Vagina (tissue), 2 donors: ENCODE measurements at regions not wholly inside any gene's neighbourhood (a gene's known extent, or its start where the extent isn't known, plus 50 kb on each side); places are given as distances from the start of the nearest gene placed in this dataset.

Experiments used
- DNase-seq, 2 donors: peaks; one replicate each; pipeline ENCODE4 v3.0.0-alpha.2; 2017; ENCODE audit errors: extremely low spot score in 2 of 2
- H3K27ac ChIP-seq: fragments of 200-600 bp; sonication (generic); one replicate; pipeline ENCODE4 v1.5.1; 2019
- H3K27me3 ChIP-seq: fragments of 200-600 bp; sonication (generic); one replicate; pipeline ENCODE4 v1.5.1; 2019
- H3K36me3 ChIP-seq, 2 donors: fragments of 200-600 bp; sonication (generic); one replicate each; pipeline ENCODE4 v1.5.1; 2017 to 2019
- H3K4me1 ChIP-seq: fragments of 200-600 bp; sonication (generic); one replicate; pipeline ENCODE4 v1.5.1; 2019
- H3K4me3 ChIP-seq, 2 donors: fragments of 200-600 bp; sonication (generic); 1 replicate in 1 of 2; 2 replicates in 1 of 2; pipeline ENCODE4 v1.5.1; 2016 to 2019
- H3K9me3 ChIP-seq: fragments of 200-600 bp; sonication (generic); one replicate; pipeline ENCODE4 v1.5.1; 2019
- CTCF ChIP-seq, 3 experiments: fragments of 450-650 bp in 2 of 3; fragments of 200-600 bp in 1 of 3; sonication (generic) in 1 of 3; IDR thresholded peaks; one replicate each; pipeline ENCODE4 v1.5.1; 2017 to 2019; ENCODE audit warnings: antibody characterized with exemption in 3 of 3, mild to moderate bottlenecking in 2 of 3, moderate library complexity in 2 of 3
- POLR2A ChIP-seq, 2 donors: fragments of 450-650 bp; IDR thresholded peaks; one replicate each; pipeline ENCODE4 v1.6.1; 2017; ENCODE audit warnings: antibody characterized with exemption in 2 of 2, mild to moderate bottlenecking in 2 of 2, moderate library complexity in 2 of 2
- POLR2AphosphoS5 ChIP-seq, 2 donors: sonication (generic); formaldehyde crosslinking; IDR thresholded peaks; one replicate each; pipeline ENCODE4 v1.9.0; 2017; ENCODE audit warnings: antibody characterized with exemption in 2 of 2, mild to moderate bottlenecking in 2 of 2, low read depth in 1 of 2; ENCODE audit not compliant: insufficient read depth in 1 of 2
- intact Hi-C: fragments of 100-400 bp; cut with DNase I; formaldehyde crosslinking; loops from one replicate; pipeline ENCODE4 v1.15.1; 2023

- H3K27me3 ChIP-seq, result no peaks in the 10 kb centered on the region
- H3K36me3 ChIP-seq, result no peaks in the 10 kb centered on the region
- H3K4me1 ChIP-seq, result no peaks in the 10 kb centered on the region
- DNase-seq, result no peak
- TF ChIP-seq POLR2AphosphoS5 (IDR thresholded peaks at IDR 0.05; ENCODE audit: insufficient read depth in 1 of 2, low read depth in 1 of 2) (no peak), CTCF (IDR thresholded peaks at IDR 0.05) (no peak), POLR2A (IDR thresholded peaks at IDR 0.05) (no peak)
- no peak overlapping the region for H3K27ac ChIP-seq
- intact Hi-C loops, result no loop called here
- no peak overlapping the region for H3K4me3 ChIP-seq
- no peaks in the 10 kb centered on the region for H3K9me3 ChIP-seq
Measured at GRCh38 chr3:168272343-168272985, 176.7 kb upstream of the GOLIM4 start.

- Histone ChIP-seq H3K4me3 (no peak overlapping the region), H3K27me3 (no peaks in the 10 kb centered on the region), H3K9me3 (no peaks in the 10 kb centered on the region), H3K27ac (no peak overlapping the region), H3K4me1 (no peaks in the 10 kb centered on the region), H3K36me3 (no peaks in the 10 kb centered on the region)
- DNase-seq, result no peak
- intact Hi-C loops, result no loop called here
- TF ChIP-seq POLR2AphosphoS5 (IDR thresholded peaks at IDR 0.05; ENCODE audit: insufficient read depth in 1 of 2, low read depth in 1 of 2) (no peak), POLR2A (IDR thresholded peaks at IDR 0.05) (no peak), CTCF (IDR thresholded peaks at IDR 0.05) (no peak)
Measured at GRCh38 chr3:168271932-168272331, 176.2 kb upstream of the GOLIM4 start.

- TF ChIP-seq CTCF (IDR thresholded peaks at IDR 0.05) (no peak), POLR2AphosphoS5 (IDR thresholded peaks at IDR 0.05; ENCODE audit: insufficient read depth in 1 of 2, low read depth in 1 of 2) (no peak), POLR2A (IDR thresholded peaks at IDR 0.05) (no peak)
- no peak overlapping the region for H3K4me3 ChIP-seq
- intact Hi-C loops, result no loop called here
- H3K4me1 ChIP-seq, result no peaks in the 10 kb centered on the region
- no peaks in the 10 kb centered on the region for H3K27me3 ChIP-seq
- no peaks in the 10 kb centered on the region for H3K36me3 ChIP-seq
- H3K27ac ChIP-seq, result no peak overlapping the region
- no peaks in the 10 kb centered on the region for H3K9me3 ChIP-seq
- no peak for DNase-seq
Measured at GRCh38 chr3:168269001-168269400, 173.3 kb upstream of the GOLIM4 start.

- intact Hi-C loops, result no loop called here
- no peak for DNase-seq
- no peaks in the 10 kb centered on the region for H3K36me3 ChIP-seq
- no peaks in the 10 kb centered on the region for H3K27me3 ChIP-seq
- H3K27ac ChIP-seq, result no peak overlapping the region
- no peaks in the 10 kb centered on the region for H3K4me1 ChIP-seq
- H3K4me3 ChIP-seq, result no peak overlapping the region
- no peaks in the 10 kb centered on the region for H3K9me3 ChIP-seq
- TF ChIP-seq CTCF (IDR thresholded peaks at IDR 0.05), result no peak
- no peak for TF ChIP-seq POLR2A (IDR thresholded peaks at IDR 0.05)
- no peak for TF ChIP-seq POLR2AphosphoS5 (IDR thresholded peaks at IDR 0.05; ENCODE audit: insufficient read depth in 1 of 2, low read depth in 1 of 2)
Measured at GRCh38 chr3:168267179-168267578, 171.5 kb upstream of the GOLIM4 start.

GRCh38 chr3:168266335-168266734, 170.6 kb upstream of the GOLIM4 start:
- no peak overlapping the region for H3K27ac ChIP-seq
- H3K4me1 ChIP-seq, result no peaks in the 10 kb centered on the region
- intact Hi-C loops, result no loop called here
- H3K9me3 ChIP-seq, result no peaks in the 10 kb centered on the region
- TF ChIP-seq POLR2A (IDR thresholded peaks at IDR 0.05), result no peak
- no peak for TF ChIP-seq CTCF (IDR thresholded peaks at IDR 0.05)
- TF ChIP-seq POLR2AphosphoS5 (IDR thresholded peaks at IDR 0.05; ENCODE audit: insufficient read depth in 1 of 2, low read depth in 1 of 2), result no peak
- no peaks in the 10 kb centered on the region for H3K27me3 ChIP-seq
- H3K36me3 ChIP-seq, result no peaks in the 10 kb centered on the region
- no peak for DNase-seq
- H3K4me3 ChIP-seq, result no peak overlapping the region
